Activated CD4-positive, alpha-beta T cell treated with anti-CD3 and anti-CD28 coated beads, Interleukin-2, amount 50 U/mL, for 48 hours (primary cell): ENCODE measurements at regions not wholly inside any gene's neighbourhood (a gene's known extent, or its start where the extent isn't known, plus 50 kb on each side); places are given as distances from the start of the nearest gene placed in this dataset.
"Not testable (repeated sequence)": the region's sequence is repeated elsewhere in the genome, so short reads cannot be mapped to it uniquely, and the experiment has no call there.

Experiments
- DNase-seq, 2 experiments: peaks; one replicate each; pipeline ENCODE4 v3.0.0-alpha.2; 2020

- DNase-seq = peak in 1 of 2 experiments; percentile 5
Observed at GRCh38 chrX:13378562-13379518, 59.0 kb upstream of the ATXN3L start.

DNA sequence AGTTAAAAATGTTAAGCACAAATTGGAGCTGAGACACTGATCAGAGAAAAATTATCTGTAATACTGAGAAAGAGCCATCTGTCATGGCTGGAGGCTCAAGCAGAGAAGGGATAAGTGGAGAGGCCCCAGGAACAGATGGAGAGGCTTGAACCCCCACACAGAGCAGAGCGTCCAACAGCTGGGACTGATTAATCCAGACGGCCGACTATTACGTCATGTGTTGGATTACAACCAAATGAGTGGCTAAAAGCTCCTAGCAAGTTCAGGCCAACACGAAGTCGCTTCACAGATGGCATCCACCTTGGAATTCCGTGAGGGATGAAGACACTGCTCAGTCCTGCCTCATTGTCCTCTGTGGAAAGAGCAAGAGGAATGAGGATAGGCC, 57.7 kb upstream of the ATXN3L start:
- no peak for DNase-seq

- DNase-seq = peak; percentile 1 to 14
Observed at GRCh38 chrX:13376857-13377549, 57.1 kb upstream of the ATXN3L start.

GRCh38 chrX:13375596-13375995, 55.7 kb upstream of the ATXN3L start:
- DNase-seq = not testable (repeated sequence)

GRCh38 chrX:13374364-13374763, 54.5 kb upstream of the ATXN3L start:
- DNase-seq = no peak

DNA sequence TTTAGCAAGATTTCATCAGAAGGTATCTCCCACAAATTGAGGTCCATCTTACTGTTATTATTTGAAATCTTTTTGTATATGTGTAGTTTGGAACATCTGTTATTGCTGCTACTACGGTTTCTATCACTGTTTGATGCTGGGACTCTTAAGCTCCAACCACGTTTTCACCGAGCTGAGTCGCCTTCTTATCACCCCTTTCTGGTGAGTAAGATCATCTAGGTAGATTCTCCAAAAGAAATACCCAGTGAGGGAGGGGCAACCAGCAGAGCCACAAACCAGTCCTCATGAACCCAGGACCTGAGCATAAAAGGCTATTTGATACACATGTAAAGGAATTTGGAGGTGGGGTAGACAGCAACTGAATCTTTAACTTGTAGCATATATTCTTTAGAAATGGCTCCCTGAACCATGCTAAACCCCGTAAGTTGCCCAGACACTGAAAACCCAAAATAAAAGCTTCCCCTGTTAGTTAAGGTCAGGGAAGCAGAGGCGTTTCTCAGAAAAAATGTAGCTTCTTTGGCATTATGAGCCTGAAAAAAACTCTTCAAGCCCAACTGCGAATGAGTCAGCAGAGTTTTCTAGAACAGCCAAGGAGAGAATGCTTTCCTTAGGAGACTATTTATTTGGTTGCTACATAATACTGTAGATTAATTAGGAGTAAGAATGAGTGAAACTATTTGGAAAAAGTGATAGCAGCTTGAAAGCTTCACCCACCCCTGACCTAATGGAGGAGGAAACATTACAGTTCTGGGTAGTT, 53.8 kb upstream of the ATXN3L start:
- peak; percentile 7 to 8 for DNase-seq

DNA sequence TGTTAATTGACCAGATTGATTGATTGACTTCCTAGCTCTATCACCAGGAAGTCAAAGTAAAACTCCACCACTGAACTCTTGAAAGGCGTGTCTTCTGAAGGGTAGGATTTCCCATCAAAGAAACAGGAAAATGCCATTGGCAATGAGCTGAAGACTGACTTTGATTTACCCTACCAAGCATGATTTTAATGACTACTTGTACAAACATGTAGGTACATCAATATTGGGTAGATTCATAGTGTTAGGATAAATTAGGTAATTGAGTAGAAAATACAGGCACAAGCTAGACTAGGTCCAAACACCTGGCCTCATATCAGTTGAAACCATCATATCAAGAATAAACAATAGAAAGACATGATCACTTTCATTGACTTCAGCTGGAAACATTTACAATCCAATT, 53.2 kb upstream of the ATXN3L start:
- no peak for DNase-seq

DNA sequence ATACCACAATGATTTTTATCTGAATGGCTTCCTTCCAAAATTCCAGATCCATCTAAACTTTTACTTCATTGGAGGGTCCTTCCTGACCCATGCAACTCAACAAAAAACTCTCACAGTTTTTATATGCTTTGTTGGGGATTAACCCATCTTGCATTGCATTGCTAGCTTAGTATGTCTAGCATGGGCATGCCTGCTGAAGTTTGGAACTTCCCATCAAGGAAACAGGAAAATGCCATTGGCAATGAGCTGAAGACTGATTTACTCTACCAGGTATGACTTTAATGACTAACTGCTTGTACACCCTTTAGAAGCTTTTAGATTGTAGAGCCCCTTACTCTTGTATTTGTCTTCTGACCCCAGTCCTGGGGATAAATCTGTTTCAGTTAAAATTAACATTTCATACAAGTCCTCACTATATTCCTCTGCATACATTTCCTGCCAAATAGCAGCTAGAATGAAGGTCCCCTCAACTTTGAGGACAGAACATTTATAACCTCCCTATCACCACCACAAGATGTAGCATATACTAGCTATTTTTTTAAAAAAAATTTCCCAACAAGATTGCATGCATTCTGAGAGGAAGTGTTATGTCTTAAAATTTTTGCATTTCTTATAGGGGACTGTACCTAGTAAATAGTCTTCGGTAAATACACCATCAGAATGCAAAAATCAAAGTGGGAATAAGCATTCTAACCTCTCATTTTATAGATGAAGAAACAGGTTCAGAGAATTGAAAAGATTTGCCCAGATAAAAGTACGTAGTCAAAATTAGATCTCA, 52.5 kb upstream of the ATXN3L start:
- DNase-seq = no peak

DNA sequence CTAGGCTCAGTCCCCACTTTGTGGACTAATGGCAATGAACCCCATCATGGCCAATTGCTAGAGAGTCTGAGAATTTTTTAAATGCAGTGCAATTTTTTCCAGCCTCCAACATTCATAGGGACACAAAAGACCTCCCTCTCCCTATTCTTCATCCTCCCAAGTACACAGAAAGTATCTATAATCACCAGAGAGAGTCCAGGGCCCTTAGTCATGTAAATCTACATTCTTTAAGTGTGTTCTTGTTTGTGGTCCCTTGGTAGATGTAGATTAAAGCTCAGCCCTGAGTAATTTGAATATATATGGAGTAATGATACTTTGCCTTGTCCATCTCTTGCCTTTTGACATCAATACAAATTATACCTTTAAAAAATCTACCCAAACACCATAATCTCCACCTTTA, 51.3 kb upstream of the ATXN3L start:
- DNase-seq = no peak

- no peak for DNase-seq
Observed at GRCh38 chrX:13370713-13371112, 50.9 kb upstream of the ATXN3L start.
